ENCODE measurements at regions not wholly inside any gene's neighbourhood (a gene's known extent, or its start where the extent isn't known, plus 50 kb on each side); places are given as distances from the start of the nearest gene placed in this dataset.

DNA sequence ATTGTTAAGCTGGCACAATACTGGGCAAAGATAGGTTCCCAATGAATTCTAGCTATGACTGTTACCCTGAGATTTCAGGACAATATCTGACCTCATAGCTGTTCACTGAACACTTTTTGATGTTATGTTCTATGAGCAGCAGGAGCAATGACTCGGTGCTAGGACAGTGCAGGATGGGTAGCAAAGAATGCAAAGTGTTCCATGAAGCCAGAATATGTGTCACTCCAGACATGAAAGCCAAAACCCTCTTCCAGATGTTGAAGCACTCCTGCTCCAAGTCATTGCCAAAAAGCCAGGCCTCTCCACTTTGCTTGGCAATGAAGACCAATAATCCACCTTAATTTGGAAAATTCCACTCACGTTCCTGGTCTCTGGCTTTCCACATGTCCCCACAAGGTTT is 300.9 kb upstream of the CPEB2 start:
- no peak for DNase-seq (ENCODE audit: low spot score)
- TF ChIP-seq, protein P1, sequence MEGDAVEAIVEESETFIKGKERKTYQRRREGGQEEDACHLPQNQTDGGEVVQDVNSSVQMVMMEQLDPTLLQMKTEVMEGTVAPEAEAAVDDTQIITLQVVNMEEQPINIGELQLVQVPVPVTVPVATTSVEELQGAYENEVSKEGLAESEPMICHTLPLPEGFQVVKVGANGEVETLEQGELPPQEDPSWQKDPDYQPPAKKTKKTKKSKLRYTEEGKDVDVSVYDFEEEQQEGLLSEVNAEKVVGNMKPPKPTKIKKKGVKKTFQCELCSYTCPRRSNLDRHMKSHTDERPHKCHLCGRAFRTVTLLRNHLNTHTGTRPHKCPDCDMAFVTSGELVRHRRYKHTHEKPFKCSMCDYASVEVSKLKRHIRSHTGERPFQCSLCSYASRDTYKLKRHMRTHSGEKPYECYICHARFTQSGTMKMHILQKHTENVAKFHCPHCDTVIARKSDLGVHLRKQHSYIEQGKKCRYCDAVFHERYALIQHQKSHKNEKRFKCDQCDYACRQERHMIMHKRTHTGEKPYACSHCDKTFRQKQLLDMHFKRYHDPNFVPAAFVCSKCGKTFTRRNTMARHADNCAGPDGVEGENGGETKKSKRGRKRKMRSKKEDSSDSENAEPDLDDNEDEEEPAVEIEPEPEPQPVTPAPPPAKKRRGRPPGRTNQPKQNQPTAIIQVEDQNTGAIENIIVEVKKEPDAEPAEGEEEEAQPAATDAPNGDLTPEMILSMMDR (IDR thresholded peaks at IDR 0.05; ENCODE audit: borderline replicate concordance, control extremely low read depth, extremely low read depth, insufficient read depth, missing control alignments) = no peak
- in situ Hi-C loops (cut with MboI; ENCODE audit: low sequenced_read_pairs, unreplicated experiment) = no loop called here

DNA sequence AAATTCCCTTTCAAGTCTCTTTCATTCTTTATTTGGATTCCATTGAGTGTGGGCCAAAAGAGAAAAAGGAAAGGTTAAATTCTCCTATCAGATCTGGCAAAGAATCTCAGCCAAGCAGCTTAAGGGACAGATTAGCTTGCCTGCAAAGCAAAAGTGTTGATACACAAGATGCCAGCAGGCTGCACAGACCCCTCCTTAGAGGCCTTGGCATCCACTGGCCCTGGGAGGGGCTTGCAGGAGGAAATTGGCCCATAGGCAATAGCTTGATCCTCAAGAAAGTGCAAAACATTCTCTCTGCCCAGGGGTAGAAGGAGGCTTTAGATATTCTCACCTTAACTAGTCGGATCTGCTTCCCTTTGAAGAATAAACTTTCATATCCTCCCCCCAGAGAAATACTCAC is 300.4 kb upstream of the CPEB2 start:
- in situ Hi-C loops (cut with MboI; ENCODE audit: low sequenced_read_pairs, unreplicated experiment) = no loop called here
- TF ChIP-seq, protein P1 (IDR thresholded peaks at IDR 0.05; ENCODE audit: borderline replicate concordance, control extremely low read depth, extremely low read depth, insufficient read depth, missing control alignments) = no peak
- DNase-seq (ENCODE audit: low spot score) = no peak

GRCh38 chr4:14708574-14708973 is 293.7 kb upstream of the CPEB2 start:
- in situ Hi-C loops (cut with MboI; ENCODE audit: low sequenced_read_pairs, unreplicated experiment) = no loop called here
- TF ChIP-seq, protein P1 (IDR thresholded peaks at IDR 0.05; ENCODE audit: borderline replicate concordance, control extremely low read depth, extremely low read depth, insufficient read depth, missing control alignments) = no peak
- no peak for DNase-seq (ENCODE audit: low spot score)

GRCh38 chr4:14711259-14711658 is 291.0 kb upstream of the CPEB2 start:
- in situ Hi-C loops (cut with MboI; ENCODE audit: low sequenced_read_pairs, unreplicated experiment) = no loop called here
- DNase-seq (ENCODE audit: low spot score) = no peak
- TF ChIP-seq, protein P1 (IDR thresholded peaks at IDR 0.05; ENCODE audit: borderline replicate concordance, control extremely low read depth, extremely low read depth, insufficient read depth, missing control alignments) = no peak

- in situ Hi-C loops (cut with MboI; ENCODE audit: low sequenced_read_pairs, unreplicated experiment) = no loop called here
- no peak for DNase-seq (ENCODE audit: low spot score)
- TF ChIP-seq, protein P1 (IDR thresholded peaks at IDR 0.05; ENCODE audit: borderline replicate concordance, control extremely low read depth, extremely low read depth, insufficient read depth, missing control alignments) = no peak
These were observed 285.6 kb upstream of the CPEB2 start for GRCh38 chr4:14716691-14717090.

DNA sequence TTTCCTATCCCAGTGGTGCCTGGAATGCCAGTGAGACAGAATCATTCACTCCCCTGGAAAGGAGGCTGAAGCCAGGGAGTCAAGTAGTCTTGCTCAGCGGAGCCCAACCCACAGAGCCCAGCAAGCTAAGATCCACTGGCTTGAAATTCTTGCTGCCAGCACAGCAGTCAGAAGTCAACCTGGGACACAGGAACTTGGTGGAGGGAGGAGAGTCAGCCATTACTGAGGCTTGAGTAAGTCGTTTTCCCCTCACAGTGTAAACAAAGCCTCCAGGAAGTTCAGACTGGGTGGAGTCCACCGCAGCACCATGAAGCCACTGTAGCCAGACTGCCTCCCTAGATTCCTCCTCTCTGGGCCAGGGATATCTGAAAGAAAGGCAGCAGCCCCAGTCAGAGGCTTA is 283.2 kb upstream of the CPEB2 start:
- DNase-seq (ENCODE audit: low spot score) = no peak
- in situ Hi-C loops (cut with MboI; ENCODE audit: low sequenced_read_pairs, unreplicated experiment) = no loop called here
- TF ChIP-seq, protein P1 (IDR thresholded peaks at IDR 0.05; ENCODE audit: borderline replicate concordance, control extremely low read depth, extremely low read depth, insufficient read depth, missing control alignments) = no peak

- no peak for DNase-seq (ENCODE audit: low spot score)
- TF ChIP-seq, protein P1 (IDR thresholded peaks at IDR 0.05; ENCODE audit: borderline replicate concordance, control extremely low read depth, extremely low read depth, insufficient read depth, missing control alignments) = no peak
- in situ Hi-C loops (cut with MboI; ENCODE audit: low sequenced_read_pairs, unreplicated experiment) = no loop called here
These were observed 275.8 kb upstream of the CPEB2 start for GRCh38 chr4:14726441-14726840.
